GF-D8 (cell line): ENCODE measurements at regions not wholly inside any gene's neighbourhood (a gene's known extent, or its start where the extent isn't known, plus 50 kb on each side); places are given as distances from the start of the nearest gene placed in this dataset.
"Not testable (repeated sequence)": the region's sequence is repeated elsewhere in the genome, so short reads cannot be mapped to it uniquely, and the experiment has no call there.

ENCODE experiments used
- DNase-seq: peaks from one replicate; lab custom pipeline; 2025; lab: John Stamatoyannopoulos, UW

DNA sequence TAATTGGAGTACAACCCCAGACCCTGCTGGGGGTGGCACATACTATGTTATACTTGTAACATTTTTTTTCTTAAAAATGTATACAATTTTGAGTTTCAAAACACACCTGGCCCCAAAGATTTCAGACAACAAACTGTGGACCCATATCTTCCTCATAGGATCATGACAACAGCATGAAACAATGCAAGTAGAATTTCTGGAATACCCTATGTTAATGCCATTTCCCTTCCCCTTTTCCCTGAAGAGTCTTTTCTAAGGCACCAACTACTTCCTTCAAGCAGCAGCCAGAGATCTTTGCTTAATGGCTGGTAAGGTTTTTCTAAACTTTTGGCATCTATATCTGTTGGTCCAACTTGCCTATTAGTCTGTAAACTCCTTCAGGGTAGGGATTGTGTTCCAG is 99.9 kb upstream of the SERBP1 start:
- DNase-seq = no peak

GRCh38 chr1:67532452-67533216 is 102.4 kb upstream of the SERBP1 start:
- no peak for DNase-seq

DNA sequence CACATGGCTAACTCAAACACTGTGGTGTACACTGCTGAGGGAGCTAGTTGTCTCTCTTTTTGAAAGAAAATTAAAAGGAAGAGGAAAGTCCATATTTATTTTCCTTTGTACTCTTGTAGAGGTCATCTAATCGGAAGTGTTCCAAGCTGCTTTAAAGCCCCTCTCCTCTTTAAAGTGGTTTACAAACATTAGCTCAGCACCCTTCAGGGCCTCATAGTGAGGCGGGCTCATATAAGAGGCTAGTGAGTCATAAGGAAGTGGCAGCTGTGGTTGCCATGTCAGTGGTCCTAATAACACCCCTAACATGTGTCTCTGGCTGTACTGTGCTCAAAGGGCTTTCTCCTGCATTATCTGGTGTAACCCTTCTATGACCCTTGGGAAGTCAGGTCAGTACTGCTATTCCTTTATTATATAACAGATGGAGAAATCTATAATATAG is 104.4 kb upstream of the SERBP1 start:
- no peak for DNase-seq

DNA sequence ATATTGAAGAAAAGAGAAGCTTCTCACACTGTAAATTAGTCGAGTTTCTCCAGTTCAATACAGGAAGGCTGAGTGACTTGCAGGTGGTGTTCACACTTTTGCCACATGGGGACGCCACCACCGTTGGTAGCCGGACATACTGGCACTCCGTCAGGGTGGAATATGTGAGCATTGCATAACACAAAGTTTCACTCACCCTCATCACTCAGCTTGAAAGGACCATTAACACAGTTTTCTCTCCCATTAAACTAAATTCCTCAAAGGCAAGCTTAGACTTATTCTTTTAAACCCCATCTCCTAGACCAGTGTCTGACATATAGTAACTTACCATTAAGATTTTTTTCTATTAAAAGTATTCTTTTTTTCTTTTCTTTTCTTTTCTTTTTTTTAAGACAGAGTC is 105.3 kb upstream of the SERBP1 start:
- no peak for DNase-seq

GRCh38 chr1:67536957-67537666 is 106.9 kb upstream of the SERBP1 start:
- DNase-seq = no peak

GRCh38 chr1:67537667-67538018 is 107.4 kb upstream of the SERBP1 start:
- no peak for DNase-seq

- no peak for DNase-seq
Observed at GRCh38 chr1:67540025-67540732, 110.0 kb upstream of the SERBP1 start.

DNA sequence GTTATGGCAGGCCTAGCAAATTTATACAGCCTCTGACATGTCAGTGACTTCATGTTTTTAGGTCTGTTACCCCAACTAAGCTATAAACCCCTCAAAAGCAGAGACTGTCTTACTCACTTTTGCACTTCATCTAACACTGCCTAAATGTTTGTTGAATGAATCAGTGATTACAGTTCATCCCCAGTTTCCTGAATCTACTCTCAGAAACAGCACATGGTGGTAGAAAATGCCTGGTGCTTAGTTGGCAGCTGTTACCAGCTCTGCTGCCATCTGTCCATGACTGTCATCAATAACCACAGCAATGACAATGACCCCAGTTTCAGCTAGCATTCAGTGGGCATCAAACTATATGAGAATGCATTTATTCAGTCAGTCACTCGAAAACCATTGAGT is 110.5 kb upstream of the SERBP1 start:
- DNase-seq = no peak

GRCh38 chr1:67542747-67543146 is 112.5 kb upstream of the SERBP1 start:
- DNase-seq = no peak

DNA sequence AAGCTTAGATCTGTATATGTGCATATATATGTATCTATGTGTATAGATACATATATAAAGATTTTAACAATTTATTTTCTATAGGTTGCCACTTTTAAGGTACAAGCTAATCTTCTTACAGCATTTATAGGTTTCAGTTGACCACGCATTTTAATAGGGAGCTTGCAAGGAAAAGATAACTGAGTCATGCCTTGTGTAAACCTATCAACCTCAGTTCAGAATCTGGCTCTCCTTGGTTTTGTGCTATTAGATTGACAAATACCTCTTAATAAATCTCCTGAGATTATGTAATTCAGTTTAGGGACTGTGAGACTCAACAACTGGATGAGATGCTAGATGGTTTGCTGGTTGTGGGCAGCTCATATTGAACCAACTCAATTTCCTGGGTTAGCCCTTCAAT is 114.7 kb upstream of the SERBP1 start:
- no peak for DNase-seq

- DNase-seq = no peak
Observed at GRCh38 chr1:67545364-67545763, 115.2 kb upstream of the SERBP1 start.

DNA sequence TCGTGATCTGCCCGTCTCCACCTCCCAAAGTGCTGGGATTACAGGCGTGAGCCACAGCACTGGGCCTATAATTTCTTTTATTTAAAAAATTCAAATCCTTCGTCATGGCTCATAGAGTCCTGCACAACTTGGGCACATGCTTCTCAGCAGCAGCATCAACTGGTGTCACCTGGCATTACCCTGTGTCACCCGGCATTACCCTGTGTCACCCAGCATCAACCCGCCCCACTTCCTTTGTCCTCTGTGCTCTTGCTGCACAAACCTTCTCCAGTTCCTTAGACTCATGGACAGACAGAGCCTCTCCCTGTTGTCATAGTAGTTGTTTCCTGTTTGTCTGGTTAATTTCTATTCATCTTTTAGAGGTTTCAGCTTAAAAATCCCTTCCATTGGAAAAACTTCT is 121.2 kb upstream of the SERBP1 start:
- no peak for DNase-seq

GRCh38 chr1:67552336-67552759 is 122.1 kb upstream of the SERBP1 start:
- DNase-seq = no peak

DNA sequence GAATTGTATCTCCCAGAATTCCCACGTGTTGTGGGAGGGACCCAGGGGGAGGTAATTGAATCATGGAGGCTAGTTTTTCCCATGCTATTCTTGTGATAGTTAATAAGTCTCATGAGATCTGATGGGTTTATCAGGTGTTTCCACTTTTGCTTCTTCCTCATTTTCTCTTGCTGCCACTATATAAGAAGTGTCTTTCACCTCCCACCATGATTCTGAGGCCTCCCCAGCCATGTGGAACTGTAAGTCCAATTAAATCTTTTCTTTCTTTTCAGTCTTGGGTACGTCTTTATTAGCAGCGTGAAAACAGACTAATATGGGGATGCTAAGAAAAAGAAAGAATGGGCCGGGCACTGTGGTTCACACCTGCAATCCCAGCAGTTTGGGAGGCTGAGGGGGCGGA is 124.0 kb upstream of the SERBP1 start:
- DNase-seq = not testable (repeated sequence)

DNA sequence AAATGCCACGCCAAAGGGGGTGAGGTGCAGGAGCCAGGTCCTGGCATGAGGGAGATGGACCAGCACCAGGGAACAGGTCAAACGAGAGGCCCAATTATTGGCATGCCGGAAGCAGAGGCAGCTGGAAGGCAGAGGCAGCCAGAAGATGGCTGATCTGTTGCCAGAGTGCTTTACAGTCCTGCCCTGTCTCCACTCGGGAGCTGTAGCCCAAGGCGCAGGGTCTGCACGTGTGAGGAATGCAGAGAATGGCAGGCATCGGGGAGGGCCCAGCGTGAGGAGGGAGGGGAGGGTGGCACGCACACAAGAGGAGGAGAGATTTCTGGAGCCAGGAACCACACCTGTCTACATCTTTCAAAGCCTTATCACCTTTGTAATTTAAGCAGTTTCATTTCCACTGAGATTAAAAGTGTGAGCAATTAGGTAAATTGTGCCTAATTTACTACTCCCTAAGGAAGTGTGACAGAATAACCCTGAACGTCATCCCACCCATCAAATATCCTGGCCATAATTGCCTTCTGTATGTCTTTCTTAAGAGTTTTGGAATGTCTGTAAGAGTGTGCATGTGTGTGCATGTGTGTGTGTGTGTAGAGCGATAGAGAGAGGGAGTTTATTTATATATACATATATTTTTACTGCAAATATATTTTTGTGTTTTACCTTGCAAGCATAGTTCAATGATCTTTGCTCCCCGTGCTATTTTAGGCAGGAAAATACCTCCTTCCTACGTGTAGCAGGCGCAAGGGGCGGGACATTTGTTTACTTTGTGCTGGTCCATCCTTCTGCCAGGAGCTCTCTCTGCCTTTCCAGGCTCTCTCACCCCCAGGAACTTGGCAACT is 125.5 kb upstream of the SERBP1 start:
- no peak for DNase-seq

DNA sequence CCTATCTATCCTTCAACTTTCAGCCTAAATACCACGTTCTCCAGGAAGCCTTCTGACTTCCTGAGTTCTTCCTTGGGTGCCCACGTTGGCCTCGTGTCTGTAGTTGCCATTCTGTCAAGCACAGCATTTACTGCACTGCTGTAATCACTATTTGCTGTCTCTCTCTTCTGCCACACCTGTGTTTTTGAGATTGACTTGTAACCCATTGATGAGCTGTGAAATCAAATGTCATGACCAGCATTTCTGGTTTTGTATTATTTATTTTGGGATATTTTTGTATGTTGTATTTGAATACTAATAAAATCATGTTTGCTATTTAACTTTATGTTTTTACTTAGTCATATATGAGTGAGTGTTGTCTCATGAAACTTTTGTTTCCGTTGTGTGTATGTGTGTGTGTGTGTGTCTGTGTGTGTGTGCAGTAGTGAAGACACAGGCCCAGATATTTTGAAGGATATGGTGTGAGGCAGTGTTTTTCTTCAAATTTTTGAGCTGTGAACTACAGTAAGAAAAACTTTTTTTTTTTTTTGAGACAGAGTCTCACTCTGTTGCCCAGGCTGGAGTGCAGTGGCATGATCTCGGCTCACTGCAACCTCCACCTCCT is 126.2 kb upstream of the SERBP1 start:
- no peak for DNase-seq

GRCh38 chr1:67557696-67558448 is 127.1 kb upstream of the GADD45A start:
- no peak for DNase-seq

DNA sequence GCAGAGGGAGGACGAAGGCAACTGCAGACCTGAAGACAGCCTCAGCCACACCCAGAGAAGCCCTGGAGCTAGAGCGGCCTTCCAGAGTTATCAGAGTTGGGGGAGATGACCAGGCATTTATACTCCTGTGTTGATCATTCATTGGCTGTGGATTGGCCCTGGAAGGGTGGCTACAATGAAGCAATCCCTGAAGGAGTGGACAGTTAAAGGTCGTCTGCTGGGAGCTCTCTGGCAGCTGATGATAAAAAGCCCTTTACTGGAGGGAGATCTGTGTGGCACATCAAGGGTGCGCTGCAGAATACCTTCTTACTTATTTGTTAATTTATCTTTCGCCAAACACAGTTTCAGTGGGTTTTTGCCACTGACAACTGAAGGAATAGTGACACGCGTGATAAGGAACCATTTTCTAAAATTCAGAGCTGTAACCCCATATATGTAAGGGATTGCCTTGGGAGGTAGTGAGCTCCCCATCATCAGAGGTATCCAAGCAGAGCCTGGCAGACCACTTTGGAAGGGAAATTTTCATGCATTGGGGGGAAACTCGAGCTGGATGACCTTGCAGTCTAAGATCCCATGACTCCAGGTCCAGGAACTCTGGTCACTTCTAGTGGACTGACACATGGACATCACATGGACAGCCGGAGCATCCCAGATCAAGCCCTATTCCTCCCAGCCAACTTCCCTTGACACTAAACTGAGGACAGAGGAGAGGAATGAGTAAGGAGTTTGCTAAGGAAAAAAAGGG is 126.4 kb upstream of the GADD45A start:
- no peak for DNase-seq

DNA sequence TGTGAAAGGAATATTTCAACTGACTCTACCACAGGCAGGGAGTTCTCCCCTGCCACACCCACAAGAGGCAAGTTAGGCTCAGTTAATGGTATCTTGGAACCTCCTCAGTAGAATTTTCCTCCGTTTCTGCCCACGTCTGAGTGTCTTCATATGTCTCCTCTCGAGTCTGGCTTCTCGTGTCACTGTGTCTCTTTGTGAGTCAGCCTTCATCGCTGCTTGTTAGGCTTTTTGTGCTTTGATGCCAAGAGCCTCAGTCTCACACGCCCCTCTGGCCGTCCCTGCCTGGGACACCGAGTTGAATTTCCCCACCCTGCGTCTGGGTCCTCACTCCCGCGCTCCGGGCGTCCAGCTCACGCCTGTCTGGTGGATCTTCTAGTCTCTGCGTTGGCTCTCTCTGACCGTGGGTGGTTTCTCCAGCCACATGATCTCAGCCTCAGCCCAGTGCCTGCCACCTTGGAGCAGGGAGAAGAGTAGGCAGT is 125.7 kb upstream of the GADD45A start:
- no peak for DNase-seq
